Tongue (tissue), 1 donor: ENCODE measurements at regions not wholly inside any gene's neighbourhood (a gene's known extent, or its start where the extent isn't known, plus 50 kb on each side); places are given as distances from the start of the nearest gene placed in this dataset.

Source experiments
- DNase-seq: peaks from one replicate; pipeline ENCODE4 v3.0.0-alpha.2; 2015

- no peak for DNase-seq
Observed at GRCh38 chr3:31250116-31250777, 282.5 kb upstream of the STT3B start.

- DNase-seq: no peak
Observed at GRCh38 chr3:31251083-31251482, 281.6 kb upstream of the STT3B start.

- no peak for DNase-seq
Observed at GRCh38 chr3:31252216-31253185, 280.2 kb upstream of the STT3B start.

GRCh38 chr3:31253782-31254181 is 278.9 kb upstream of the STT3B start:
- no peak for DNase-seq

GRCh38 chr3:31254483-31254882 is 278.2 kb upstream of the STT3B start:
- no peak for DNase-seq

GRCh38 chr3:31255007-31255581 is 277.6 kb upstream of the STT3B start:
- DNase-seq: no peak

- DNase-seq: no peak
Observed at GRCh38 chr3:31262201-31262600, 270.5 kb upstream of the STT3B start.

- no peak for DNase-seq
Observed at GRCh38 chr3:31263897-31264296, 268.8 kb upstream of the STT3B start.

- no peak for DNase-seq
Observed at GRCh38 chr3:31265646-31266428, 266.9 kb upstream of the STT3B start.

GRCh38 chr3:31268868-31269267 is 263.9 kb upstream of the STT3B start:
- no peak for DNase-seq

- no peak for DNase-seq
Observed at GRCh38 chr3:31270010-31270409, 262.7 kb upstream of the STT3B start.

- no peak for DNase-seq
Observed at GRCh38 chr3:31274326-31275024, 258.2 kb upstream of the STT3B start.

GRCh38 chr3:31275038-31275572 is 257.6 kb upstream of the STT3B start:
- DNase-seq: no peak

GRCh38 chr3:31275583-31275982 is 257.1 kb upstream of the STT3B start:
- no peak for DNase-seq

GRCh38 chr3:31277582-31277981 is 255.1 kb upstream of the STT3B start:
- no peak for DNase-seq

GRCh38 chr3:31278532-31278931 is 254.2 kb upstream of the STT3B start:
- no peak for DNase-seq

- no peak for DNase-seq
Observed at GRCh38 chr3:31284776-31285175, 247.9 kb upstream of the STT3B start.

GRCh38 chr3:31285833-31286486 is 246.8 kb upstream of the STT3B start:
- no peak for DNase-seq

- DNase-seq: no peak
Observed at GRCh38 chr3:31288224-31288623, 244.5 kb upstream of the STT3B start.

- DNase-seq: peak; percentile 21
Observed at GRCh38 chr3:31288641-31289100, 244.1 kb upstream of the STT3B start.

GRCh38 chr3:31289584-31289983 is 243.1 kb upstream of the STT3B start:
- DNase-seq: no peak
